ENCODE measurements at regions not wholly inside any gene's neighbourhood (a gene's known extent, or its start where the extent isn't known, plus 50 kb on each side); places are given as distances from the start of the nearest gene placed in this dataset.
A peak's percentile ranks its signal among the peaks of the same experiment; 100 is the strongest.

DNA sequence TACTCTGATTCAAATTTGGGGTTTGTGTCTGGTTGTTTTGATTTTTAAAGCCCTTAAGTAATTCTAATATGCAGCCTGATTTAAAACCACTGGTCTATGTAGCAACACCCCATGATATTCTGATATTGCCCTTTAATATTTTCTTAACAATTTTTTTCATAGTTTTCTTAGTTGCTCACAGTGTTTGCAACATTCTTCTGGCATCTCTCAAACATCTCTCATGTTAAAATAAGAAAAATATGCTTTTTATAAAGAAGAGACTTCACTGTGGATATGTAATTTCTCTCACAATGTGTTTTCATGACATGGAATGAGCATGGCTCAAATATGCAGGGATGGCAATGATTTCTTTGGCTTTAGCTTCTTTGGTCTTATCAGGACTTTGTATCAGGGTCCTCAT, 183.7 kb downstream of the TAF11L14 start:
- TF ChIP-seq, protein P1, sequence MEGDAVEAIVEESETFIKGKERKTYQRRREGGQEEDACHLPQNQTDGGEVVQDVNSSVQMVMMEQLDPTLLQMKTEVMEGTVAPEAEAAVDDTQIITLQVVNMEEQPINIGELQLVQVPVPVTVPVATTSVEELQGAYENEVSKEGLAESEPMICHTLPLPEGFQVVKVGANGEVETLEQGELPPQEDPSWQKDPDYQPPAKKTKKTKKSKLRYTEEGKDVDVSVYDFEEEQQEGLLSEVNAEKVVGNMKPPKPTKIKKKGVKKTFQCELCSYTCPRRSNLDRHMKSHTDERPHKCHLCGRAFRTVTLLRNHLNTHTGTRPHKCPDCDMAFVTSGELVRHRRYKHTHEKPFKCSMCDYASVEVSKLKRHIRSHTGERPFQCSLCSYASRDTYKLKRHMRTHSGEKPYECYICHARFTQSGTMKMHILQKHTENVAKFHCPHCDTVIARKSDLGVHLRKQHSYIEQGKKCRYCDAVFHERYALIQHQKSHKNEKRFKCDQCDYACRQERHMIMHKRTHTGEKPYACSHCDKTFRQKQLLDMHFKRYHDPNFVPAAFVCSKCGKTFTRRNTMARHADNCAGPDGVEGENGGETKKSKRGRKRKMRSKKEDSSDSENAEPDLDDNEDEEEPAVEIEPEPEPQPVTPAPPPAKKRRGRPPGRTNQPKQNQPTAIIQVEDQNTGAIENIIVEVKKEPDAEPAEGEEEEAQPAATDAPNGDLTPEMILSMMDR (IDR thresholded peaks at IDR 0.05; ENCODE audit: low read depth, low read length), result no peak
- in situ Hi-C loops (cut with HindIII; ENCODE audit: low sequenced_read_pairs), result no loop called here
- peak; percentile 32 for DNase-seq (ENCODE audit: low read depth, low spot score)
- no peak overlapping the region for H3K4me3 ChIP-seq (ENCODE audit: low read depth, low read length)

DNA sequence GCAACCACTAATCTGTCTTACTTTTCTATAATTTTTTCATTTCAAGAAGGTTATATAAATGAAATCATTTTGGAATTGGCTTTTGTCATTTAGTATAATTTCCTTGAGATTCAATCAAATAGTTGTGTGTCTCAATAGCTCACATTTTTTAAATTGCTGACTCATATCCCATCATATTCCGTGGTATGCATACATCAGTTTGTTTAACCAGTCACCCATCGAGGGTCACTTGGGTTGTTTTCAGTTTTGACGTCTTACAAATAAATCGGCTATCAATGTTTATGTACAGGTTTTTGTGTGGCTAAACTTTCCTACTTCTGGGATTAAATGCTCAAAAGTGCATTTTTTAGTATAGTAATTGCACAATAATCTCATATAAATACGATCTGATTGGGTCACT, 185.5 kb downstream of the TAF11L14 start:
- peak; percentile 46 for DNase-seq (ENCODE audit: low read depth, low spot score)
- TF ChIP-seq, protein P1 (IDR thresholded peaks at IDR 0.05; ENCODE audit: low read depth, low read length), result no peak
- in situ Hi-C loops (cut with HindIII; ENCODE audit: low sequenced_read_pairs), result no loop called here
- no peak overlapping the region for H3K4me3 ChIP-seq (ENCODE audit: low read depth, low read length)

DNA sequence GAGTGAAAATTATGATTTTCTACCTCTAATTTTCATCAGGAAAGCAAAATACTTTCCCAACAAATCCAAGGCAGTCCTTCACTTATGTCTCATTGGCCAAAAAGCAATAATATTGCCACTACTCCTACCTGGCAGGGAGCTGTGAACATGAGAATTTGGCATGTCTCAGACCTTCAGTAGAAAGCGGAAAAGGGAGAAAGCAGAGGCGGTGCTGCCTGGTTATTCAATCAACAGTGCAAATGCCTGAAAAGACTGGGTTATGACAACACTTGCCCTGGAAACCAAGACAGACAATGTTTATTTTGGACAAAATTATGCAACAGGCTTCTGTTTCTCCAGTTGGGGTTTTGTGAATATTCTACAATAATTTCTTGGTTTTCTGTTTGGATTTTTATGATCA, 194.4 kb downstream of the TAF11L14 start:
- DNase-seq (ENCODE audit: low read depth, low spot score), result peak; percentile 43
- H3K4me3 ChIP-seq (ENCODE audit: low read depth, low read length), result no peak overlapping the region
- in situ Hi-C loops (cut with HindIII; ENCODE audit: low sequenced_read_pairs), result no loop called here
- TF ChIP-seq, protein P1 (IDR thresholded peaks at IDR 0.05; ENCODE audit: low read depth, low read length), result no peak

DNA sequence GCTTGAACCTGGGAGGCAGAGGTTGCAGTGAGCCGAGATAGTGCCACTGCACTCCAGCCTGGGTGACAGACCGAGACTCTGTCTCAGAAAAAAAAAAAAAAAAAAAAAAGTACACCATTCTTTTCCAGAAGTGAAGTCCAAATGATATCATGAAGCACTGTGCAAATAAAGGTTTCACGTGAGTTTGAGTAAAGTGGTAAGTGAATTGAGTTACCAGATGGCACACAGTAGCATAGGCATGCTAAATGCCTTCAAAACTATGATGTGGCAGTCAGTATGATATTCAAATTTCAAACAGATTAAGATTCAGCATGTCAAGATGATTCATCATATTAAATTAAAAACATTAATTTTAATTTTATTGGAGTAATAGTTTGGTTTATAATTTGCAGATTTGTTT, 195.2 kb downstream of the TAF11L14 start:
- no peak for DNase-seq (ENCODE audit: low read depth, low spot score)
- in situ Hi-C loops (cut with HindIII; ENCODE audit: low sequenced_read_pairs), result no loop called here
- H3K4me3 ChIP-seq (ENCODE audit: low read depth, low read length), result no peak overlapping the region
- TF ChIP-seq, protein P1 (IDR thresholded peaks at IDR 0.05; ENCODE audit: low read depth, low read length), result no peak

DNA sequence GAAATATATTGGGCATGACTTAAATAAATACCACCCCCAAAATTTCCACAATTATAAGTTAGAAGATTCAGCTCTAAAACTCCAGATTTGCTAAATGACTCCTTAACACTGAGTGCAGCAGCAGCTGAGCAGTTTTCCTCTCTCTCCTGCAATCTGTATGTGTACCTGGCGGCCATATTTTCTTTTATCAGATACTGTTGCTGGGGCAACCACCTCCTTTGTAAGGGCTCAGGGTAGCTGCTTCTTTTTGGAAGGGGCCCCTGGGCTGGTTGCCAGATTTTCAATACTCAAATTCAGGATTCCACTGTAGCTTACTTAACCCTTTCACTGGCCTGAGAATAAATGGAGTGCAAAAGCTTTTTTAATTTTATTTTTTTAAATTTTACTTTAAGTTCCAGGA, 197.0 kb downstream of the TAF11L14 start:
- H3K4me3 ChIP-seq (ENCODE audit: low read depth, low read length), result no peak overlapping the region
- no peak for DNase-seq (ENCODE audit: low read depth, low spot score)
- TF ChIP-seq, protein P1 (IDR thresholded peaks at IDR 0.05; ENCODE audit: low read depth, low read length), result no peak
- in situ Hi-C loops (cut with HindIII; ENCODE audit: low sequenced_read_pairs), result no loop called here

DNA sequence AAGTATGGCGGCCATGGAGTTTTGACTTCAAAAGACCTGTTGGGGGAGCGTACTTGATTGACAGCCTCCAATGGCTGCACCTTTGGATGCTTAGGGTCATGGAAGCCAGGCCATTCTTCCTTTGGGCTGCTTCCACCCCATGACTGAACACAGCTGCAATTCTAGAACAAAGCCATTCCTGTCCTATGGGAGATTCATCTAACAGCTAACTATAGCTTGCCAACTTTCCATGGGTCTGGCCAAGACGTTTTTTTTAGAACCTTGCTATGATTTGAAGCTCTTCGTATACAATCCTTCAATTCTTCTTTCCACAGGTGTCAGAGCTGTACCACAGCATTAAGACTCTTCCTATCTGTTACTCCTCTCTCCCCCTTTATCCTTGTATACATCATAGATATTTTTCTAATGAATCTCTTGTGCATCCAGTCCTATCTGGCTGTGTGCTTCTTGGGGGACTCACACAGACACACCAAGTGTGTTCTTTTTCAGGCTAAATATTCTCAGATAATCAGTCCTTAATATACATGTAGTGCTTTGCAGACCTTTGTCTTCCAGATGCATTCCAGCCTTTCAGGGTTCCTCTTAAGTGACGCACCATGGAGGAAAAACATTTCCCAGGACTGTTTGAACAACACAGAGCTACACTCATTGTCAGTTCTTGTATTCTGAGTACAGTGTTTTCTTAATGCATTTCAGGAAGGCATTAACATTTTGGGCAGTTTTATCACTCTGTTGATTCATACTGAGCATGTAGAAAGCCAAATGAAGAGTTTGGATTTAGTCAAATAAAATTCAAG, 198.9 kb downstream of the TAF11L14 start:
- peak; percentile 60 for DNase-seq (ENCODE audit: low read depth, low spot score)
- TF ChIP-seq, protein P1 (IDR thresholded peaks at IDR 0.05; ENCODE audit: low read depth, low read length), result no peak
- in situ Hi-C loops (cut with HindIII; ENCODE audit: low sequenced_read_pairs), result no loop called here
- H3K4me3 ChIP-seq (ENCODE audit: low read depth, low read length), result no peak overlapping the region

All from astrocyte of the spinal cord (primary cell).